ENCODE measurements at regions not wholly inside any gene's neighbourhood (a gene's known extent, or its start where the extent isn't known, plus 50 kb on each side); places are given as distances from the start of the nearest gene placed in this dataset.
"Not testable (repeated sequence)": the region's sequence is repeated elsewhere in the genome, so short reads cannot be mapped to it uniquely, and the experiment has no call there.

- not testable (repeated sequence) for TF ChIP-seq HNRNPL (IDR thresholded peaks at IDR 0.05; ENCODE audit: low read depth, low read length); CCAR2 (IDR thresholded peaks at IDR 0.05; ENCODE audit: low read depth, low read length); FOXJ3 (CRISPR knock-in tag; IDR thresholded peaks at IDR 0.05); GMEB1 (CRISPR knock-in tag; IDR thresholded peaks at IDR 0.05); PHF20 (IDR thresholded peaks at IDR 0.05; ENCODE audit: partially characterized antibody); SFPQ (IDR thresholded peaks at IDR 0.05; ENCODE audit: low read depth, low read length); ZFP36 (IDR thresholded peaks at IDR 0.05; ENCODE audit: low read depth, low read length, partially characterized antibody); CTCF (IDR thresholded peaks at IDR 0.05 in 2 of 3, conservative IDR thresholded peaks at IDR 0.05 in 1 of 3; ENCODE audit: insufficient read depth in 2 of 3, low read depth in 1 of 3, low read length in 3 of 3); CBX5 (IDR thresholded peaks at IDR 0.05; ENCODE audit: borderline replicate concordance, low read depth); ZFX (CRISPR knock-in tag; IDR thresholded peaks at IDR 0.05)
Measured at GRCh38 chr12:37455646-37456045, 860.9 kb upstream of the ALG10B start.
